ENCODE measurements at regions not wholly inside any gene's neighbourhood (a gene's known extent, or its start where the extent isn't known, plus 50 kb on each side); places are given as distances from the start of the nearest gene placed in this dataset.

DNA sequence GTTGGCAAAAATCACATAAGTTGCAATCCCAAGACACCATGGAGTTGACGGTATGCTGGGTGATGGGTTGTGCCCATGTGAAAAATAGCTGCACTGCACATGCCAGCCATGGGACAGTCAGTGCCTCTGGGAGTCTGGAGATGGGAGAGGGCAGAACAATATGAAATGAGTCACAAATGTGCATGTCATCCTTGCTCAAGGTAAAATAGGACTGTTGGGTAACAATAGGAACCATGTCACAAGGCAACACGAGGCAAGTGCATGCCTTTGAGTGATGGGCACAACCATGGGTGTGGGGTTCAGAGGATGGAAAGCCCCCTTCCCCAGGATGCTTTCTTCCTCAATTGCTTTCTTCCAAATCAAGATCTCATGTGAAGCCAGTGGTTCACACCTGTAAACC, 70.5 kb upstream of the PIM1 start:
- TF ChIP-seq OSR1 (CRISPR knock-in tag; IDR thresholded peaks at IDR 0.05) = no peak
- no peak for TF ChIP-seq ZFP30 (CRISPR knock-in tag; IDR thresholded peaks at IDR 0.05)
- no peak for TF ChIP-seq ZNF70 (CRISPR knock-in tag; IDR thresholded peaks at IDR 0.05)
- TF ChIP-seq ARNTL (CRISPR knock-in tag; IDR thresholded peaks at IDR 0.05; ENCODE audit: borderline replicate concordance, low read depth) = no peak
- no peak for TF ChIP-seq ISL1 (CRISPR knock-in tag; IDR thresholded peaks at IDR 0.05)
- TF ChIP-seq TOX (CRISPR knock-in tag; IDR thresholded peaks at IDR 0.05; ENCODE audit: borderline replicate concordance) = no peak
- TF ChIP-seq, protein P1, sequence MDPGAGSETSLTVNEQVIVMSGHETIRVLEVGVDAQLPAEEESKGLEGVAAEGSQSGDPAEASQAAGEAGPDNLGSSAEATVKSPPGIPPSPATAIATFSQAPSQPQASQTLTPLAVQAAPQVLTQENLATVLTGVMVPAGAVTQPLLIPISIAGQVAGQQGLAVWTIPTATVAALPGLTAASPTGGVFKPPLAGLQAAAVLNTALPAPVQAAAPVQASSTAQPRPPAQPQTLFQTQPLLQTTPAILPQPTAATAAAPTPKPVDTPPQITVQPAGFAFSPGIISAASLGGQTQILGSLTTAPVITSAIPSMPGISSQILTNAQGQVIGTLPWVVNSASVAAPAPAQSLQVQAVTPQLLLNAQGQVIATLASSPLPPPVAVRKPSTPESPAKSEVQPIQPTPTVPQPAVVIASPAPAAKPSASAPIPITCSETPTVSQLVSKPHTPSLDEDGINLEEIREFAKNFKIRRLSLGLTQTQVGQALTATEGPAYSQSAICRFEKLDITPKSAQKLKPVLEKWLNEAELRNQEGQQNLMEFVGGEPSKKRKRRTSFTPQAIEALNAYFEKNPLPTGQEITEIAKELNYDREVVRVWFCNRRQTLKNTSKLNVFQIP (CRISPR knock-in tag; IDR thresholded peaks at IDR 0.05; ENCODE audit: borderline replicate concordance, low read depth) = no peak
- TF ChIP-seq PATZ1 (CRISPR knock-in tag; IDR thresholded peaks at IDR 0.05; ENCODE audit: borderline replicate concordance) = no peak
- TF ChIP-seq, protein P2, sequence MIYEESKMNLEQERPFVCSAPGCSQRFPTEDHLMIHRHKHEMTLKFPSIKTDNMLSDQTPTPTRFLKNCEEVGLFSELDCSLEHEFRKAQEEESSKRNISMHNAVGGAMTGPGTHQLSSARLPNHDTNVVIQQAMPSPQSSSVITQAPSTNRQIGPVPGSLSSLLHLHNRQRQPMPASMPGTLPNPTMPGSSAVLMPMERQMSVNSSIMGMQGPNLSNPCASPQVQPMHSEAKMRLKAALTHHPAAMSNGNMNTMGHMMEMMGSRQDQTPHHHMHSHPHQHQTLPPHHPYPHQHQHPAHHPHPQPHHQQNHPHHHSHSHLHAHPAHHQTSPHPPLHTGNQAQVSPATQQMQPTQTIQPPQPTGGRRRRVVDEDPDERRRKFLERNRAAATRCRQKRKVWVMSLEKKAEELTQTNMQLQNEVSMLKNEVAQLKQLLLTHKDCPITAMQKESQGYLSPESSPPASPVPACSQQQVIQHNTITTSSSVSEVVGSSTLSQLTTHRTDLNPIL (CRISPR knock-in tag; IDR thresholded peaks at IDR 0.05; ENCODE audit: low read depth) = no peak
- TF ChIP-seq ZNF565 (CRISPR knock-in tag; conservative IDR thresholded peaks at IDR 0.05; ENCODE audit: low read depth) = no peak
- TF ChIP-seq TCF4 (CRISPR knock-in tag; IDR thresholded peaks at IDR 0.05; ENCODE audit: borderline replicate concordance) = no peak

Measured in SK-N-SH treated with all-trans-retinoic acid at 6 μM for 48 hours (cell line).